GM20000 (cell line): ENCODE measurements at regions not wholly inside any gene's neighbourhood (a gene's known extent, or its start where the extent isn't known, plus 50 kb on each side); places are given as distances from the start of the nearest gene placed in this dataset.

ENCODE experiments used
- DNase-seq: peaks from one replicate; pipeline ENCODE4 v3.0.0; 2012; ENCODE audit warnings: low spot score
- CTCF ChIP-seq: IDR thresholded peaks from 2 replicates; pipeline ENCODE4 v1.5.1; 2012; ENCODE audit warnings: mild to moderate bottlenecking, control low read depth; ENCODE audit errors: extremely low read depth, missing control alignments

DNA sequence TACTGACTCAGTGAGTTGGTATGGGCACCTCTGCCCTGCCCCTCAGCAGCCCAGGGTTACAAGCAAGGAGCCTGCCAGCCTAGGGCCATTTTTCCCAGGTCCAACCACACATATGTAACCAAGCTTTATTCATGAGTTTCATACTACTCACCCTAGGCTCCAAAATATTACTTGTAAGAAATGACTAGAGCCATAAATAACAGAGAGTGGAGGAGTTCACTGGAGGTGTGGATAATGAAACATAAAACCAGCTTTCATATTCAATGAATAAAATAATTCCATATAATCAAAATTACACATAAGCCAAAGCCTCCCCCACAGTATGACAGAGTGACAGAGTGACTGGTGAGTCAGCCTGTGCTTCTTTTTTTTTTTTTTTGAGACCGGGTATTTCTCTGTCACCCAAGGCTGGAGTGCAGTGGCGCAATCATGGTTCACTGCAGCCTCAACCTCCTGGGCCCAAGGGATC lies 229.8 kb upstream of the SASH1 start:
- TF ChIP-seq CTCF = no peak
- no peak for DNase-seq

GRCh38 chr6:148116001-148116400 lies 226.6 kb upstream of the SASH1 start:
- TF ChIP-seq CTCF = no peak
- DNase-seq = no peak

DNA sequence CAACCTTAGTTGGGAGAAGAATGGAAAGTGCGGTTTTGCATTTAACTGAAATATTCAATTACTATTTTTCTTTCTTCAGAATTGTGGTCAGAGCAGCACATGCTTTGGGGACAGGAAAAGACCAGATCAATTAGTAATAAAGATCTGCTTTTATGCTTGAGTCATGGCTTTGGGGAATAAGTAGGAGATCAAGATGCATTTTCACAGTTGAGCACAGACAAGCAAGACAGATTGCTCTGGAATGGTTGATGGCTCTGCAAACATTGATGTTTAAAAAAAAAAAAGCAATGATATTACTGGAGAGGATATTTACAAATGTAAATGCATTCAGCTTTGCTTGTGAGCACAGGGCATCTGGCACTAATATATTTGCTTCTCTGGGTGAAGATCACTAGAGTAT lies 224.4 kb upstream of the SASH1 start:
- no peak for TF ChIP-seq CTCF
- no peak for DNase-seq

DNA sequence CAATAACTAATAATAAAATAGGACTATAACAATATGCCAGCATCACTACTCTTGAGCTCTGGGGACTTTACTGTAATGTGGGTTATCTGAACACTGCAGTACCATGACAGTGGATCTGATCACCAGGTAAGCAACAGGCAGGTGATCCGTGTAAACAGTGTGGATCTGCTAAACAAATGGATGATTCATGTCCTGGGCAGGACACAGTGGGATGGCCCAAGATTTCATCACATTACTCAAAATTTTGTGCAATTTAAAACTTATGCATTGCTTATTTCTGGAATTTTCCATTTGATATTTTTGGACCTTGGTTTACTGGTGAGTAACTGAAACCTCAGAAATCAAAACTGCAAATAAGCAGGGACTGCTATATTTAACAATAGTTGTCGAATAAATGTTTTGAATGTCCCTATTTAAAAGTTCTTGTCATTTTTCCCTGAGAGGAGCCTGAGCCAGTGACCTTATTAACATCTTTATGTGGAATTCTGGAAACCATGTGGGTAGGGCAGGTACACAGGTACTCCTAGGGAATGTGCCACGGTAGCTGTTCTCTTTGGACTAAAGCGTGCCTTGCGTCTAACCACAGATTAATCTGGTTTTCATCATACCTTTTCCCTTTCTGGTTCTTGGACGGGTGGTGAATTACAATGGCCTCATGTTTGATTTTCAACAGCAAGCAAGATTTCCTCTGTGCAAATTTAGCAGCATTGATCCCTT lies 214.5 kb upstream of the SASH1 start:
- TF ChIP-seq CTCF = no peak
- DNase-seq = no peak

GRCh38 chr6:148134592-148134991 lies 208.0 kb upstream of the SASH1 start:
- no peak for DNase-seq
- TF ChIP-seq CTCF = no peak

DNA sequence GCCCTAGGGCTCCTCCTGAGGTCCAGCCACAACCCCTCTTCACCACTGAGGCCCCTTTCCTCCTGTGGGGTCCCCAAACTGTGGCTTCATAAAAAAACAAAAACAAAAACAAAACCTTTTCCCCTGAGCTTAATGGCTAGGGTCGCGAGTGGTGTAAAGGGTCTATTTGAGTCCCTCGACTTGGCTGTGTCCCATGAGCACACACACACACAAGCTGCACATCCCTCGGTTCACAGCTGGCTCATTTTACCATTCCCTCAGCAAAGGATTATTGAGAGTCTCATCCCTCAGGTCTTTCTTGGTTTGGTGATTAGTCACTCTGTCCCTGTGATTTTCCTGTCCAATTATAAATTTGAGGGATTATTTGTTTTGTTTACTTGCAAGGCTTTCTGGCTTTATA lies 206.1 kb upstream of the SASH1 start:
- DNase-seq = no peak

DNA sequence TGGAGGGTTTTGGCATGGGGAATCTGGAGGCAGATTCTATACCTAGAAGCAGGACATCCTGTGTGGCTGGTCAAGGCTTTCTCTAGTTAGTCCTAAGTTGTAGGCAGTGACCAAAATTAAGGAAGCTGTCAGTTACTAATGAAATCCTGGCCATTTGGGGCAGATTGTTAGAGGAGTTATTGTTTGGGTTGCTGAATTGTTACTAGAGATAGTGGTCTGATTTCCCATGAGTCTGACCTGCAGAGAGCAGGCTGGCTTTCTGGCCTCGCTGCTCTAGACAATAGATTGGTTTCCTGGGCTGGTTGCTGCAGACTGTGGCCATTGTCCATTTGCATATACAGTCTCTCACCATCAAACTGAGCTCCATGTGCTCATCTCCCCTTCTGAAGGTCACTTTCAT lies 205.0 kb upstream of the SASH1 start:
- no peak for TF ChIP-seq CTCF

More for the DNA sequence above, 206.1 kb upstream of the SASH1 start:
- no peak for TF ChIP-seq CTCF

More for the DNA sequence above, 205.0 kb upstream of the SASH1 start:
- no peak for DNase-seq
